Loucy (cell line): ENCODE measurements at regions not wholly inside any gene's neighbourhood (a gene's known extent, or its start where the extent isn't known, plus 50 kb on each side); places are given as distances from the start of the nearest gene placed in this dataset.

Experiments
- H2AFZ ChIP-seq: fragments of 200-600 bp; sonication (generic); 2 replicates; pipeline ENCODE4 v1.6.0; 2016; ENCODE audit warnings: antibody characterized with exemption, mild to moderate bottlenecking, low read length, moderate library complexity
- H3F3A ChIP-seq: fragments of 200-600 bp; 2 replicates; pipeline ENCODE4 v1.6.0; 2016; ENCODE audit warnings: antibody characterized with exemption, low read depth, mild to moderate bottlenecking
- H3K27me3 ChIP-seq: fragments of 200-600 bp; sonication (generic); 2 replicates; pipeline ENCODE4 v1.6.1; 2014; ENCODE audit warnings: low read length, mild to moderate bottlenecking; ENCODE audit not compliant: insufficient read depth, poor library complexity, severe bottlenecking
- H3K36me3 ChIP-seq: fragments of 200-600 bp; sonication (generic); 2 replicates; pipeline ENCODE4 v1.6.1; 2016; ENCODE audit warnings: low read length; ENCODE audit not compliant: insufficient read depth
- H3K4me1 ChIP-seq: fragments of 200-600 bp; sonication (generic); 2 replicates; pipeline ENCODE4 v1.5.1; 2014; ENCODE audit warnings: low read length, mild to moderate bottlenecking; ENCODE audit not compliant: insufficient read depth, poor library complexity, severe bottlenecking
- H3K4me2 ChIP-seq: fragments of 200-600 bp; sonication (generic); 2 replicates; pipeline ENCODE4 v1.6.0; 2014; ENCODE audit warnings: antibody characterized with exemption, low read length, low read depth, mild to moderate bottlenecking; ENCODE audit not compliant: poor library complexity, severe bottlenecking
- H3K4me3 ChIP-seq: fragments of 200-600 bp; sonication (generic); 2 replicates; pipeline ENCODE4 v1.5.1; 2014; ENCODE audit warnings: low read length, mild to moderate bottlenecking, mixed read lengths; ENCODE audit not compliant: poor library complexity, severe bottlenecking
- H3K79me2 ChIP-seq: fragments of 200-600 bp; sonication (generic); 2 replicates; pipeline ENCODE4 v1.6.1; 2014; ENCODE audit warnings: low read length; ENCODE audit not compliant: insufficient read depth
- H3K9ac ChIP-seq: fragments of 200-600 bp; sonication (generic); 2 replicates; pipeline ENCODE4 v1.6.0; 2014; ENCODE audit warnings: mild to moderate bottlenecking, low read depth, low read length, moderate library complexity; ENCODE audit not compliant: poor library complexity, severe bottlenecking
- H3K9me2 ChIP-seq: fragments of 200-600 bp; sonication (generic); replicated peaks from 2 replicates; pipeline ENCODE4 v1.6.1; 2016; ENCODE audit warnings: low read depth, low read length, mixed read lengths
- H3K9me3 ChIP-seq: fragments of 200-600 bp; sonication (generic); 2 replicates; pipeline ENCODE4 v1.6.1; 2014; ENCODE audit warnings: mild to moderate bottlenecking, antibody characterized with exemption, low read length, low read depth; ENCODE audit not compliant: insufficient read depth
- H4K20me1 ChIP-seq: fragments of 200-600 bp; sonication (generic); 2 replicates; pipeline ENCODE4 v1.6.0; 2014; ENCODE audit warnings: antibody characterized with exemption, low read length, mild to moderate bottlenecking; ENCODE audit not compliant: insufficient read depth, poor library complexity, severe bottlenecking
- EZH2phosphoT487 ChIP-seq: fragments of 200-600 bp; IDR thresholded peaks from 2 replicates; pipeline ENCODE4 v1.6.1; 2018; ENCODE audit warnings: antibody characterized with exemption, mild to moderate bottlenecking, moderate library complexity, borderline replicate concordance
- TF ChIP-seq, protein P1 (sequence below): fragments of 200-600 bp; sonication (generic); conservative IDR thresholded peaks from 2 replicates; pipeline ENCODE4 v1.5.1; 2014; ENCODE audit warnings: mild to moderate bottlenecking, antibody characterized with exemption, low read length

DNA sequence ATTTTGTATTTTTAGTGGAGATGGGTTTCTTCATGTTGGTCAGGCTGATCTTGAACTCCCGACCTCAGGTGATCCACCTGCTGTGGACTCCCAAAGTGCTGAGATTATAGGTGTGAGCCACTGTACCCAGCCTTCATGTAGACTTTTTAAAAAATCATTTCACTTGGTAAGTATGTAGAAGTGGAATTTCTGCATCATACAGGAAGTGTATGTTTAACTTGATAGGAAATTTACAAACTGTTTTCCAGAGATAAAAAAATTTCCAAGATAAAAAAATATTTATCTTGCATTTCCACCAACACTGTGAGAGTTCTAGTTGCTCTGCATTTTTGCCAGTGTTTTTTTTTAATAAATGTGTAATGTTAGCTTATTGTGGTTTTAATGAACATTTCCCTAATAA lies 155.8 kb downstream of the ZNF608 start:
- Histone ChIP-seq H3K27me3 (no peaks in the 10 kb centered on the region), H3K4me1 (no peaks in the 10 kb centered on the region), H2AFZ (no peak overlapping the region), H3K79me2 (no peaks in the 10 kb centered on the region), H3K4me2 (no peak overlapping the region), H3K9me3 (no peaks in the 10 kb centered on the region), H3K9ac (no peak overlapping the region), H3F3A (no peaks in the 10 kb centered on the region), H3K4me3 (no peak overlapping the region), H3K9me2 (no peaks in the 10 kb centered on the region), H4K20me1 (no peaks in the 10 kb centered on the region), H3K36me3 (no peaks in the 10 kb centered on the region)
- no peak for TF ChIP-seq EZH2phosphoT487
- TF ChIP-seq, protein P1, sequence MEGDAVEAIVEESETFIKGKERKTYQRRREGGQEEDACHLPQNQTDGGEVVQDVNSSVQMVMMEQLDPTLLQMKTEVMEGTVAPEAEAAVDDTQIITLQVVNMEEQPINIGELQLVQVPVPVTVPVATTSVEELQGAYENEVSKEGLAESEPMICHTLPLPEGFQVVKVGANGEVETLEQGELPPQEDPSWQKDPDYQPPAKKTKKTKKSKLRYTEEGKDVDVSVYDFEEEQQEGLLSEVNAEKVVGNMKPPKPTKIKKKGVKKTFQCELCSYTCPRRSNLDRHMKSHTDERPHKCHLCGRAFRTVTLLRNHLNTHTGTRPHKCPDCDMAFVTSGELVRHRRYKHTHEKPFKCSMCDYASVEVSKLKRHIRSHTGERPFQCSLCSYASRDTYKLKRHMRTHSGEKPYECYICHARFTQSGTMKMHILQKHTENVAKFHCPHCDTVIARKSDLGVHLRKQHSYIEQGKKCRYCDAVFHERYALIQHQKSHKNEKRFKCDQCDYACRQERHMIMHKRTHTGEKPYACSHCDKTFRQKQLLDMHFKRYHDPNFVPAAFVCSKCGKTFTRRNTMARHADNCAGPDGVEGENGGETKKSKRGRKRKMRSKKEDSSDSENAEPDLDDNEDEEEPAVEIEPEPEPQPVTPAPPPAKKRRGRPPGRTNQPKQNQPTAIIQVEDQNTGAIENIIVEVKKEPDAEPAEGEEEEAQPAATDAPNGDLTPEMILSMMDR, result no peak

DNA sequence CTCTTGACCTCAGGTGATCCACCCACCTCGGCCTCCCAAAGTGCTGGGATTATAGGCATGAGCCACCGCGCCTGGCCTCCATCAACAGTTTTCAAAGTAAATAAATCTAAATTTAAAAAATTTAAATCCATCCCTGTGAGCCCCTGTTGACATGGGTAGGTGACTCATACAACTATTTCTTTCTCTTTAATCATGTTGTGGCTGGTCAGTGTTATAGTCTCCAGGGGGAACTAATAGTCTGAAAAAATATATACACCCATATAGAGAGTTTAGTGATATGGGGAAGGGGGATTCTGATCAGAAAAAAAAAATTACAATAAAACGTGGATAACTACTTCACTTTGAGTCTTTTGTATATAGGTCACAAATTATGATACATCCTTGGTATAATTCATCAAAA lies 159.2 kb downstream of the ZNF608 start:
- no peaks in the 10 kb centered on the region for H3K4me1 ChIP-seq

DNA sequence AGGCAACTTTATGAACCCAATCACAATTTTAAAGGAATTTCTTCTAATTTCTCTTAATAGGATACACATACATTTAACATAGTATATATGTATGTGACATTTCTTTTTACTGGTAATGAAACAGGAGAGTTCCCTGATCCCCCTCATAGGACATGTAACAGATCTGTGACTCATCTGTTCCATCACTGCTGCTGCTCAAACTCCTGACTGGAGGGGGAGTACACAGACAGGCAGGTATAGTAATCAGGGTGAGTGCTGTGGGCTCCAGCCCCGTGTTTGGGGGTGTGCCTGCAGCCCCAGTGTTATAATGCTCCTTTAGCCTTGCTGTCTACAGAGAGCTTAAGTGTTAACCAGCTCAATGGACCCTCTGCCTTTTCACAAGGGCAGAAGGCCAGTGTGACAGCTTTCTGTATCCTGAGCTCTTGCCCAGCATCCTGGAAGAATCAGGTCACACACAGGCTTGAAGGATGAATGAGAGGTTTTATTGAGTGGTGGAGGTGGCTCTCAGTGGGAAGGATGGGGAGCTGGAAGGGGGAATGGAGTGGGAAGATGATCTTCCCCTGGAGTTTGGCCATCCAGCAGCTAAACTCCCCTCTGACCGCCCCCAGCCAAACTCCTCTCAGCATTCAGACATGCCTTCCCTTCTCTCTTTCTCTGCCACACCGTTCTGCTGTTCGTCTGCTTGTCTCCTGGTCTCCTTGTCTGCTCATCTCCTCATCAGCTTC lies 161.3 kb downstream of the ZNF608 start:
- Histone ChIP-seq H3K4me1 (no peaks in the 10 kb centered on the region), H4K20me1 (no peaks in the 10 kb centered on the region), H3K79me2 (no peaks in the 10 kb centered on the region), H3K9me2 (no peaks in the 10 kb centered on the region), H3K9me3 (no peaks in the 10 kb centered on the region), H3K9ac (no peak overlapping the region), H3F3A (no peaks in the 10 kb centered on the region), H3K4me2 (no peak overlapping the region), H3K36me3 (no peaks in the 10 kb centered on the region), H3K27me3 (no peaks in the 10 kb centered on the region), H2AFZ (no peak overlapping the region), H3K4me3 (no peak overlapping the region)
- no peak for TF ChIP-seq EZH2phosphoT487
- TF ChIP-seq, protein P1, result no peak

More for the DNA sequence above, 159.2 kb downstream of the ZNF608 start:
- no peak overlapping the region for H2AFZ ChIP-seq
- no peak overlapping the region for H3K4me3 ChIP-seq
- H4K20me1 ChIP-seq, result no peaks in the 10 kb centered on the region
- H3K9ac ChIP-seq, result no peak overlapping the region
- TF ChIP-seq, protein P1, result no peak
- no peak for TF ChIP-seq EZH2phosphoT487
- H3K4me2 ChIP-seq, result no peak overlapping the region
- no peaks in the 10 kb centered on the region for H3F3A ChIP-seq
- H3K27me3 ChIP-seq, result no peaks in the 10 kb centered on the region
- no peaks in the 10 kb centered on the region for H3K79me2 ChIP-seq
- H3K9me3 ChIP-seq, result no peaks in the 10 kb centered on the region
- H3K9me2 ChIP-seq, result no peaks in the 10 kb centered on the region
- H3K36me3 ChIP-seq, result no peaks in the 10 kb centered on the region
